Neural crest cell (in vitro differentiated cells): ENCODE measurements at regions not wholly inside any gene's neighbourhood (a gene's known extent, or its start where the extent isn't known, plus 50 kb on each side); places are given as distances from the start of the nearest gene placed in this dataset.
"Not testable (repeated sequence)": the region's sequence is repeated elsewhere in the genome, so short reads cannot be mapped to it uniquely, and the experiment has no call there.

ENCODE experiments used
- DNase-seq: peaks from one replicate; pipeline ENCODE4 v3.0.0; 2021; ENCODE audit warnings: low read depth, mixed read lengths, low spot score
- H3K27ac Mint-ChIP-seq: one replicate; pipeline ENCODE4 v1.8.0; 2021; ENCODE audit warnings: mild to moderate bottlenecking, mixed read lengths; ENCODE audit not compliant: unreplicated experiment
- H3K27me3 Mint-ChIP-seq: 2 replicates; pipeline ENCODE4 v1.8.0; 2021; ENCODE audit warnings: low read depth, mild to moderate bottlenecking, mixed read lengths
- H3K36me3 Mint-ChIP-seq: 2 replicates; pipeline ENCODE4 v1.8.0; 2021; ENCODE audit warnings: low read depth, mild to moderate bottlenecking, mixed read lengths
- H3K4me1 Mint-ChIP-seq: 2 replicates; pipeline ENCODE4 v1.8.0; 2021; ENCODE audit warnings: mixed read lengths
- H3K4me3 Mint-ChIP-seq: one replicate; pipeline ENCODE4 v1.8.0; 2021; ENCODE audit warnings: mild to moderate bottlenecking, mixed read lengths
- H3K9me3 Mint-ChIP-seq: 2 replicates; pipeline ENCODE4 v1.8.0; 2021; ENCODE audit warnings: mixed read lengths
- CTCF ChIP-seq: fragments of 200-600 bp; sonication (generic); conservative IDR thresholded peaks from 2 replicates; pipeline ENCODE4 v1.5.0; 2021; ENCODE audit warnings: antibody characterized with exemption, mild to moderate bottlenecking

- Mint-ChIP-seq H3K36me3 (no peaks in the 10 kb centered on the region), H3K9me3 (peaks cover 7% of the 10 kb centered on the region), H3K4me3 (no peak overlapping the region), H3K27me3 (no peaks in the 10 kb centered on the region), H3K4me1 (no peaks in the 10 kb centered on the region), H3K27ac (peak overlapping the region; percentile 37)
- TF ChIP-seq CTCF, result no peak
- DNase-seq, result no peak
Observed at GRCh38 chr6:44020664-44021425, 106.4 kb downstream of the MRPL14 start.

DNA sequence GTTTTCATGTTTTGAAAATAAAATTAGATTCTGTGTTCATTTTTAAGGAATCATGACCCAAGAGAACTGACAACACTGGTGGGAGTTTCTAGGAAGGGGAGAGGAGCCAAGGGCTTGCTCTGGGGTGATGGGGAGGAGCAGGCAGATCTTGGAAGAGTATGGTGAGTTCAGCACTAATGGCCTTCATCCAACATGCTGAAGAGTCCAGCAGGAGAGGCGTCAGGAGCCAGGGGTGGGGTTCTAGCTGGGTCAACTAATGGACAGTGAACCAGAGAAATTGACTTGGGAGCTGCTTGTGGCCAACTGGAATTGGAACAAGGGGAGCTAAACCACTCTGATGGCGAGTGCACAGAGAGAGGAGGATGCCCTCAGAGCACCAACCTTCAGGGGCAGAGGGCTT lies 107.1 kb downstream of the MRPL14 start:
- Mint-ChIP-seq H3K27ac (no peak overlapping the region), H3K4me1 (no peaks in the 10 kb centered on the region), H3K27me3 (no peaks in the 10 kb centered on the region), H3K4me3 (no peak overlapping the region), H3K9me3 (peaks cover 7% of the 10 kb centered on the region), H3K36me3 (no peaks in the 10 kb centered on the region)
- TF ChIP-seq CTCF, result no peak
- no peak for DNase-seq

DNA sequence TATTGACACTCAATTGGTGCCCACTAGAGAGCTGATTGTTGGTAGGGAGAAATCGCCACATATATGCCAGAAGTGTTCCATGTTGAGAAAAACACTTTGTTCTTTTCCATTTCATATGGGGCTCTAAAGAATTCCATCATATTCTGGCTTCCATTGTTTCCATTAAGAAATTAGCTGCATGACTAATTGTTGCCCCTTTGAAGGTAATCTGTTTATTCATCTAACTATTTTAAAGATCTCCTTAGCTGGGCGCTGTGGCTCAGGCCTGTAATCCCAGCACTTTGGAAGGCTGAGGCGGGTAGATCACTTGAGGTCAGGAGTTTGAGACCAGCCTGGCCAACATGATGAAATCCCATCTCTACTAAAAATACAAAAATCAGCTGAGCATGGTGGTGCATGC lies 109.9 kb downstream of the MRPL14 start:
- not testable (repeated sequence) for H3K4me3 Mint-ChIP-seq, H3K9me3 Mint-ChIP-seq, DNase-seq, H3K4me1 Mint-ChIP-seq, H3K27me3 Mint-ChIP-seq, H3K27ac Mint-ChIP-seq, H3K36me3 Mint-ChIP-seq

GRCh38 chr6:44016131-44016870 lies 111.0 kb downstream of the MRPL14 start:
- H3K4me3 Mint-ChIP-seq, result no peak overlapping the region
- peaks cover 3% of the 10 kb centered on the region for H3K27me3 Mint-ChIP-seq
- H3K36me3 Mint-ChIP-seq, result no peaks in the 10 kb centered on the region
- no peak for DNase-seq
- no peak for TF ChIP-seq CTCF
- no peak overlapping the region for H3K27ac Mint-ChIP-seq
- peaks cover 7% of the 10 kb centered on the region for H3K9me3 Mint-ChIP-seq
- no peaks in the 10 kb centered on the region for H3K4me1 Mint-ChIP-seq

DNA sequence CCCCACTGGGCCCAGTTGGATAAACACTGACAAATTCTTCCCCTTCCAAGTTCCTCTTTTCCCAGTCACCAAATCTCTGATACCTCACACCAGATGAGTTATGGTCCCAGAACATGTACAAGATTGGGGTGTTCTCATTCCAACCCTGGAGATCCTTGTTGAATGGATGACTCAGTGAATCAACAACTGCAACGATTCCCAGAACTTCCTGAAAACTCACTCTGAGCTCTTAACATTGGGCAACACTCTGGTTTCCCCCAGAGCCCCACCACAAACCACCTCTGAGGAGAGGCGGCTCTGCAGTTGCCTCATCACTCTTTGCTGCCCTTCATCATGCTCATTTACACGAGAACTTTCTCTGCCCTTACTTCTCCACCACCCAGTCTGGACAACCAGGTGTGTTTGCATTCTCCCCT lies 115.2 kb downstream of the MRPL14 start:
- peaks cover 7% of the 10 kb centered on the region for H3K27me3 Mint-ChIP-seq
- H3K27ac Mint-ChIP-seq, result no peak overlapping the region
- no peak overlapping the region for H3K4me3 Mint-ChIP-seq
- DNase-seq, result no peak
- no peaks in the 10 kb centered on the region for H3K4me1 Mint-ChIP-seq
- H3K9me3 Mint-ChIP-seq, result peaks cover 2% of the 10 kb centered on the region
- no peaks in the 10 kb centered on the region for H3K36me3 Mint-ChIP-seq
- no peak for TF ChIP-seq CTCF

DNA sequence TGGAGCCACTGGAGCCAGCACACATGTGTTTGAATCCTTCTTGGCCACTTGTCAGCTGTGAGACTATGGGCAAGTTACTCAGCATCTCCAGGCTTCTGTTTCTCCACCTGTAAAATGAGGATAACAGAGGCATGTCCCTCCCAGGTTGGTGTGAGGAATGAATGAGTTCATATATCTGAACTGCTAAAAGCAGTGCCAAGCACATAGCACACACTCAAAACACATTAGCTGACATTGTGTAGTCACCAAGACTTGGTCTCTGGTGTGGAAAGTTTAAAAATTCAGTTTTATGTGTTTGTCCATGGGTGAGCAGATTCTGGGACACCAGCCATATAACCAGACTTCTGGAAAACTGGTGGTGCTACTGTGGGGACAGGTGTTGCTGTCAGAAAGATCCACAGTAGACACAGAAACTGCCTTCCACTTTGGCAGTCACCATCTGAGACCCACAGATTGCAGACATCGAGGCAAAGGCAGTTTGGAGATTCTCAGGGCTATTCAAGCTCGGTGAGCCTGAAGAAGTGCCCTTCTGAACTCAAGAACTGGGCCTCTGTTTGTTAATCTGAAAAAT lies 115.8 kb downstream of the MRPL14 start:
- no peak overlapping the region for H3K27ac Mint-ChIP-seq
- H3K4me1 Mint-ChIP-seq, result no peaks in the 10 kb centered on the region
- H3K9me3 Mint-ChIP-seq, result no peaks in the 10 kb centered on the region
- TF ChIP-seq CTCF, result no peak
- H3K27me3 Mint-ChIP-seq, result peaks cover 9% of the 10 kb centered on the region
- no peak overlapping the region for H3K4me3 Mint-ChIP-seq
- no peak for DNase-seq
- H3K36me3 Mint-ChIP-seq, result no peaks in the 10 kb centered on the region
